GM19324 (cell line): ENCODE measurements at regions not wholly inside any gene's neighbourhood (a gene's known extent, or its start where the extent isn't known, plus 50 kb on each side); places are given as distances from the start of the nearest gene placed in this dataset.
"Not testable (repeated sequence)": the region's sequence is repeated elsewhere in the genome, so short reads cannot be mapped to it uniquely, and the experiment has no call there.

Experiments
- ATAC-seq: cut with Tn5 transposase; IDR thresholded peaks from one replicate; pipeline ENCODE4 v1.9.1; 2021; ENCODE audit warnings: mild to moderate bottlenecking, moderate library complexity; ENCODE audit not compliant: unreplicated experiment, low FRiP score

DNA sequence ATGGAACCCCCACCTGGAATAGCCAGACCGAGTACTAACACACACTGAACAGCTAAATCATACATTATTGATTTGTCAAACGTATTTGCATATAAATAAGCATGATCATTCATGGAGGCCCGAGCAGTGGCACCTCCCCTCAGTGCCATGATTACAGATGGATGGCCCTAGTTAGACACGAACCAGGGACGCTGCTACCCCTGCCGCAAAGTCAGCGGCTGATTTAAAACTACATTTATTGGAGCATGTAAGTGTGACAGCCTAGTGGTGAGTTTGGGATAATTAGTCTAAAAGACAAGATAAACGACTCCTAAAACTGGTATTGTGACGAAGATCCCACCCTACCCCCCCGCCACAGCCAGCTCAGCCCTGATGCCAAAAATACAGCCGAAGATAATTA is 159.1 kb upstream of the MAFB start:
- ATAC-seq: no peak

DNA sequence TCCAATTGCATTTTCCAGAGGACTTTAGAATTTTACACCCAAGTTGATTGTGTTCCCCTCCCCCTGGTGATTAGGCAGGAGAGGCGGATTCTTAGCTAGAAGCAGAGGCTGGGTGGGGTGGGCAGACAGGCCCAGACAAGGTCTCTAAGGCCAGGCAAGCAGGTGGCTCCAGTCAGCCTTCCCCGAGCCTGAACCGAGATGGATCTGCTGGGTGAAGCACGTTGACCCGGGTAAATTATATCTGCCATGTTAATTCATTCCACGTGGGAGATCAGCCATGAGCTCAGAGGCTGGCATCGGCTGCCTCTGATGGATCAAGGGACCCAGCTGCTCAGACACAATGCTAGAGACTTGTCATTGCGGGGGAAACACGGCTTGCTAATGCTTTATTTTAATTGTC is 159.5 kb upstream of the MAFB start:
- no peak for ATAC-seq

DNA sequence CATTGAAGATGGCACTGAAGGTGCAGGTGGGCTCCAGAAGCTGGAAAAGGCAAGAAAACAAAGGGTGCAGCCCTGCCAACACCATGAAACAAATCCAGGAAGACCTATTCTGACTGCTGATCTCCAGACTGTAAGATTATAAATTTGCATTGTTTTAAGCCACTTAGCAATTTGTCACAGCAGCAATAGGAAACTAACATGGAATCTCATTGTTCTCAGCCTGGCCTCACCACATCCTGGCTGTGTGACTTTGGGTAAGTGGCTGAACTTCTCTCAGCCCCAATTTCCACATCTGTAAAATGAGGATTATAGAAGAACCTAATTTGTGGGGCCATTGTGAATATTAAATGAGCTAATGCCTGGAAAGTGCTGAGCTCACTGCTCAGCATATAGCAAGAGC is 160.4 kb upstream of the MAFB start:
- no peak for ATAC-seq

DNA sequence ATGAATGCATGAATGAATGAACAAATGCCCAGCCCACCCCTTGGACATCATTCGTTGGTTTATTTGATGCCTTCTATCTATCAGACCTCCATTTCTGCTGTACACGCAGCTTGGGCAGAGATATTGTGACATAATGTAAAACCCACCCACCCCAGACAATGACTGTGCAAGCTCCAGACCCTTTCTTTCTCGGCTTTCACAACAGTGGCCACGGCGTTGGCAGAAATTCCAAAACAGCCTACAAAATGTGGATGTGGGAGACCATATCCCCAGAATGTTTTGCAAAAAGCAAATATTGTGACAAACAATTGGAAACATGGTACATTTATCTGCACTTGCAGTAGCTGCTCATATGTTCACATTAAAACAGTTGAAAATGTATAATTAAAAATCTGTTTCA is 162.0 kb upstream of the MAFB start:
- no peak for ATAC-seq

DNA sequence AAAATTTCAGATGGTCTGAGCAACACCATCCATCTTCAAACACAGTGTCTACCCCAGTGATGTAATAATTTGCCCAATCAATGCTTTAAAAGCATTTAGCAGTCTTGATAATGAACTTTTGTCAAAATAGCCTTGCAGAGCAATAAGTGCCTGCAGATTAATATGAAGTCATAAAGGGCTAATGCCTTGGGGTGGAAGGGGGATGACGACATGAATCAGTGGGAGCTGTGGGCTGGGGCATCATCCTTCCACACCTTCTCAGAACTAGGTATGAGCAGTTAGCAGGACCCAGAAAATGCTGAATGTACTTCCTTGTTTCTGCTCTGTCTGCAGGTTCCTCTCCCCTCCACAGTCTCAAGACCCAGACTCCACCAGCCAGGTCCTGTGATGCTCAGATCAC is 166.2 kb upstream of the MAFB start:
- no peak for ATAC-seq

DNA sequence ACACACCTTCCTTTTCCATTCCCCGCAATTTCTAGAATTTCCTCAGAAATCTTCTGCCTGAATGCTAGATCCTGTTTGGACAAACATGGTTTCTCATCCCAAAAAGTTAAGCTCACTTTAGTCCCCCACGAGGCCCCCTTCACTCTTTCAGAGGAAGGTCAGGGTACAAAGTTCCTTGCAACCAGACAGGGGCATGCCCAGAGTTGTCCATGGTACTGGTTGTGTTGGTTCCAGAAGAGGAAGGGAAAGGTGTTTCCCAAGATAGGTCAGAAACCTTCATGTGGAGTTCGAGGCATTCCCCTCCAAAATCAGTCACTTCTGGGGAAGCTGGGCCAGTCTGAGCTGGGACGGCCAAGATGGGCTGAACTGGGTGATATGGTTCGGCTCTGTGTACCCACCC is 167.6 kb upstream of the MAFB start:
- ATAC-seq: no peak

DNA sequence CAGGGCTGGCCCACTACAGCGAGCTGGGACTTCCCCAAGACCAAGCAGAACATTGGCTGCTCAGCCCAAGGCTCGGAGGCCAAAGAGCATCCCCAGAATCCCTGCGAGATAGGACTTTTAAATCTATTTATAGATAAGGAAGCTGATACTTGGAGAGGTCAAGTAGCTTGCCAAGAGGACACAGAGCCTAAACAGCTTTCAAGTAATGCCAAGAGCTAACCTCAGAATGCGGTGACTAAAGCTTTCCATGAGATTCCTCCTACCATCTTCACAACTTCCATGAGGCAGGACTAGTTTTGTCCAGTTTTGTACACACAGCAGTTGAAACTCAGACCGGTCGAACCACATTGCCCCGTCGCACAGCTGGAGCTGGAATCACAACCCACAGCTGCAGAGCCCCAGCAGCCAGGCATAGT is 168.1 kb upstream of the TOP1 start:
- ATAC-seq: no peak

DNA sequence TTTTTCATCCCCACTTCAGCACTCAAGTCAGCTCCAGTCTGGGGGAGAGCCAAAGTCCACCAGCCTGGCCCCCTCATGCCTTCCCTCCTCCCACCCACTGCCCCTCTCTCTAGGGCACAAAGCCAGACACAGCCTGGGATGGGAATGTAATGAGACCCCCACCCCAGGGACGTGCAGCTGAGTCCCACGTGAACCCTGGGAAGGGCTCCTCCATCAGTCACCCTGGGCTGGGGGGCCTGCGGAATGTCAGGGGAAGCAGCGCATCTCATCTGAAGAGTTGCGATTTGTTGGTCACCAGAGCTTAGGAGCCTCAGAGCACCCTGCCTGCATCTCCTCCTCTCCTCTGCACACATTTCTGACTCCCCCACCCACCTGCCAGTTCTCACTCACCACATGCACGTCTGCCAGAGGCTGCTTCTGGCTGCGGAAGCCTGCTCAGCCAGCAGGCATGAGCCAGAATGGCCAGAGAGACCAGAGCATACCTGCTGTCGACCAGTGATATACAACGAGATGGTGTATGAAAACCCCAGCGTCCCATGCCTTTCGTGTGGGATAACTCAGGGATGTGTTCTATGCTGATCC is 167.1 kb upstream of the TOP1 start:
- ATAC-seq: no peak

DNA sequence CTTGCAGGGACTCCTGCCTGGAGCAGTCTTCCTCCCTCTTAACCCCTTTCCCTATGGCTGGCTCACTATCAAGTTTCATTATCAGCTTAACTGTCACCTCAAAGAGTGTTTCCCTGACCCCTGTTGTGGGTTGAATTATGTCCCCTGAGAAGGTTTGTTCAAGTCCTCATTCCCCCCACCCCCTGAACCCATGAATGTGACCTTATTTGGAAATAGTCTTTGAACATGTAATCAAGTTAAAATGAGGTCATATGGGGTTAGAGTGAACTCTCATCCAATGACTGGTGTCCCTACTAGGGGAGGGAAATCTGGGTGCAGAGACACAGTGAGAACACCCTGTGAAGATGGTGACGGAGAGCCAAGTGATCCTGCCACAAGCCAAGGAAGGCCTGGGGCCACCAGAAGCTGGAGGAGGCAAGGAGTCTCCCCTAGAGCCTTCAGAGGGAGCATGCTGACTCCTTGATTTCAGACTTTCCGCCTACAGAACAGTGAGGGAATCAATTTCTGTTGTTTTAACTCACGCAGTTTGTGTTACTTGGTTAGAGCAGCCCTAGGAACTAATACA is 165.2 kb upstream of the TOP1 start:
- no peak for ATAC-seq

DNA sequence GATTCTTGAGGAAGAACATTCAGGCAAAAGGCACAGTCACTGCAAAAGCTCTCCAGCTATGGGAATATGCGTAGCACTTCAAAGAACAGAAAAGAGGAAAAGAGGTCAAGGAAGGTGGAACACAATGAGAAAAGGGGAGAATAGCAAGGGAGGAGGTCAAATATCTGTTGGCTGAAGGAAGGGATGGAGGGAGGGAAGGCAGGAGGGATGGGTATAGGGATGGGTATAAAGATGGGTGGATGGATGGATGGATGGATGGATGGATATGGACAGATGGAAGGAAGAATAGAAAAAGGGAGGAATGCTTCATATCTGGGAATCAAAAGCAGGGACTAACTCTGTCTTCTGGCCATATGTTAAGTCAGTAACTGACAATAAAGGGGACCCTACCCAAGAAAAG is 164.2 kb upstream of the TOP1 start:
- ATAC-seq: no peak

DNA sequence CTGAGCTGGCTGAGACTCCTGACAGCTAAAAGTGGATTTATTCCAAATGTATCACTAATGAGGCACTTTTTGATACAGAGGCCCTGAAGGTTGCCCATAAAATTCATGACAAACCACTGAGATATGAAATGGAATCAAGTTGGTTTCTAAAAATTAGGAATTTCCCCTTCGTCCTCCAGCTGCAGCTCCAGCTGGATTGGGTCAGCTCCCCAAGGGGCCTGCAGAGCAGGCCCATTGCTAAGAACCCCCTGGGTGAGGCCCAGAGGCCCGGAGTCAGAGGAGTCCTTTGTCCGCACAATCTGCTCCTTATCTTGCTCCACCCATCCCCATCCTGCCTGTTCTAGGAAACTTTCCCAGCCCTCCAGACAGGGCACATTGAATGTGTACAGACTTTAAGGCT is 163.5 kb upstream of the TOP1 start:
- no peak for ATAC-seq

DNA sequence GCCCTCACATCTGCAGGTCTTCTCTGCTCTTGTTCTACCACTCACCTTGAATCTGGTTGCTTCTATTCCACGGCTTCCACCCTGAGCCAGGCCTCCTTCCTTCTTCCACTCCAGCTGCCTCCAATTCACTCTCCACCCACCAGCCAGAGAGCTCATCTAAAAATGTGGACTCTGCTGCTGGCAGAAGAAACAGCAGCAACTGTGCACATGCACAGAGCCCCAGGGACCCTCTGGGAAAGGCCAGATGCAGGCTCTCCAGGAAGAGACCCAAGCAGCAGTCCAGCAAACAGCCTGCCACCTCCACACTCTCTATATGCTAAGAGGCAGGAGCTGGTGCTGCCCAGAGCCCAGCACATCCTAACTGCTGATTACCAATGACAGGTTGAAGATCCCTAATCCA is 162.6 kb upstream of the TOP1 start:
- ATAC-seq: no peak

DNA sequence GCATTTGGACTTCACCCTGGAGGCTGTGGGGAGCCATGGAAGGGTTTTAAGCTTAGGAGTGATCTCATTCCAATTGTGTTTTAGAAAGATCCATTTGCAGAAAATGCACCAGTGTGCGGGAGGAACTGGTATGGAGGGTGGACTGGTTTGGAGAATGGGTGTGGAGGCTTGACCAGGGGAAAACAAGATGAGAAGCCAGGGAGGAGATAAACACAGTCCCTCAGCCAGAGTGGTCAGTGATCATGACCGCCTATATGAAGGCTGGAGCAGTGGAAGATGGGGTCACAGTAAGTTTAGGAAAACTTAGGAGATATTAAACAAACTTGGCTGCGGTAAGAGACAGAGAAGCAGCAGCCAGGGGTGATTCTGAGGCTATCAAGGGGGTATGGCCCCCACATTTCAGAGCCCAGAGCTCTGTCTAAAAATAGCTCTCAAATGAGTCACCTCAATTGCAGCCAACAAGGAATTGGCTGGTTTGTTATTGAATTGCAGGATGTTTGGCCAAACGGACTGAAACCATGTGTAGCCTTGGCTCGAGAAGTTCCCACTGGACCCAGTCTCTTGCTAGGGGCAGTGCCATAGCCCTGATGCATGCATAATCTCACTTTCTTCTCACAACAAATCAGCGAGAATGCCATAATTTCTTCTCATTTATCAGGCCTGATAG is 159.9 kb upstream of the TOP1 start:
- no peak for ATAC-seq

DNA sequence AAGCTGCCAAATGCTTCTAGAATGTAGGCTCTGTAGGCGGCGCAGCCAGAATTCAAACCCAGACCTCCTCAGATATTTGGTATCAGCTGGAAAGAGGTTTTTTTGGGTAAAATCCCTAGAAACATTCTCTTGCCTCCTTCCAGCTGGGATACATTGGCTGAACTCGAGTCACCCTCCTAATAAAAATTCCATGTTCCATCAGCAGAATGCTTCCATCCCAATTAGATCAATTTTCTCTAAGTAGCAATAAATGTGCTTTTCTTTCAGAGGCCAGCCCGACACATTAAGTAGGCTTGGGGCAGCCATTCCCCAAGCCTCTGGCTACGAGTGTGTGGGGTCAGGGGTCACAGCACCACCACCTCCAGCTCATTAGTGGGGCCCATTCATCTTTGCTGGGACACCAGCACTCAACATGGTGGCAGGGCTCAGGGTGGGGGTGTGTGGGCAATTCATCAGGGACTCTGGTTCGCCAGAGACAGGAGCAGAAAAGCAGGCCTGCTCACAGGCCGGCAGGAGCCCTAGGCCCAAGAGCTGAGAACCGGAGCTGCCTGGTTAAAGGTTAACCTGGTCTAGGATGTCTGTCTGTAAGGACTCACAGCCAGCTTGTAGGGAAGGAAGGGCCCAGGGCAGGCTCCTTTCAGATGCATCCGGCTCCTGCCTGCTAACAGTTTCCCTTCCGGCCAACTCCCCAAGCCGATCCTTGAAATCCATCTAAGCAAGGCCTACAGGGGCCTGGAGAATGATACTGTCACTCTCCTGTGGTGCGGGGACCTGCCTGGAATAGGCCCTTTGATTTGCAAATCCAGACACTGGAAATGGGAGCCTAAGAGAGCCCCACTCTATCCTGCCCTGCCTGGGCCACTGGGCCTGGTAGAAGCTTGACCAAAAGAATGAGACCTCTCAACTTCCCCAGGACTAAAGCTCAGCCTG is 159.1 kb upstream of the TOP1 start:
- no peak for ATAC-seq

DNA sequence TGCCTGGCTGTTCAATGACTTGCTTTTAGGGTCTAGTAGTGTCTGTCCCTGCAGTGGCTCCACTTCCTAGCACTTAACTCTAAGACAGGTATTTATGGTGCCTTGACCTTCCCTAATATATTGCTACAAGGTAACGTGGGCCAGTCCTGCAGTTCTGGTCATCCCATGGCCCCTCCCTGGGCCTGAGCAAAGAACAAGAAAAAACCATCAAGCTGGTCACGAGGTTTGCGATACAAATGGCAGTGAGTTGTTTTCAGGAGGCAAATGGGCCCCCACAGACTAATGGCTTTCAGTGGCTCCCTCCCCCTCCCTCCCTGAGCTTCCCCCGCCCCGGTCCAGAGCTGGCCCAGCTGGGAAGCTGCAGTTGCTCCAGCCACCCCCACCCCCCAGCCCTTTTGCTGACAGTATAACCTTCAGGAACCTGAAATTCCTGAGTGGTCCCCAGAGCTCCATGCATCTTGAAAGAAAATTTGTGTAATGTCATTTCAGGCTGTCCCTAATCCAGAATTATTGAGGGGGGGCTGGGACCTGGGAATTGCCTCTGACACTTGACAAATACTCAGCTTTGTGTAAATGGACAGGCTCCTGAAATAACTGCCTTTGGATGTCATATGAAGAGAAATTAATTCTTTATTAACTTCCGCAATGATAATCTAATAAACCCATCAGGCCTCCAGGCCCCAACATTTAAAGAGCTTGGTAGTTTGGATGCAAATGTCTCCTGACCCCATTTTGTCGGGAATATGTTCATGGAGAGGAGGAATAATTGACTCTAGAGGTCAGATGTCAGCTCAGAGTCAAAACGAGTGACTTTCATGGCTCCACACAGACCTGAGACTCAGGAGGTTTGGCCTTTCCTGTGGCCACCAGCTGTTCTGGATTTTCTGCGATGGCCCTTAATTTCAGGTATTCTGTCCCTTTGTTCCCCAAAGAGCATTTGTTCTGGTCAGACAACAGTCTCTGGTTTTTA is 153.2 kb upstream of the TOP1 start:
- no peak for ATAC-seq

DNA sequence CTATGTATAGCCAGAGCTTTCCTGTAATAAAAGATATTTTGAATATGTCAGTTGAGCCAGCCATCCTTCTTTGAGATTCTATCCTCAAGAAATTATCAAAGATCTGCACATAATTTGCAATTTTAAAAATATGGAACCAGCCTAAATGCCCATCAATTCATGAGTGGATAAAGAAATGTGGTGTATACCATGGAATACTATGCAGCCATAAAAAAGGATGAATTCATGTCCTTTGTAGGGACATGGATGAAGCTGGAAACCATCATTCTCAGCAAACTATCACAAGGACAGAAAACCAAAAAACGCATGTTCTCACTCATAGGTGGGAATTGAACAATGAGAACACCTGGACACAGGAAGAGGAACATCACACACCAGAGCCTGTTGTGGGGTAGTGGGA is 150.5 kb upstream of the TOP1 start:
- not testable (repeated sequence) for ATAC-seq

DNA sequence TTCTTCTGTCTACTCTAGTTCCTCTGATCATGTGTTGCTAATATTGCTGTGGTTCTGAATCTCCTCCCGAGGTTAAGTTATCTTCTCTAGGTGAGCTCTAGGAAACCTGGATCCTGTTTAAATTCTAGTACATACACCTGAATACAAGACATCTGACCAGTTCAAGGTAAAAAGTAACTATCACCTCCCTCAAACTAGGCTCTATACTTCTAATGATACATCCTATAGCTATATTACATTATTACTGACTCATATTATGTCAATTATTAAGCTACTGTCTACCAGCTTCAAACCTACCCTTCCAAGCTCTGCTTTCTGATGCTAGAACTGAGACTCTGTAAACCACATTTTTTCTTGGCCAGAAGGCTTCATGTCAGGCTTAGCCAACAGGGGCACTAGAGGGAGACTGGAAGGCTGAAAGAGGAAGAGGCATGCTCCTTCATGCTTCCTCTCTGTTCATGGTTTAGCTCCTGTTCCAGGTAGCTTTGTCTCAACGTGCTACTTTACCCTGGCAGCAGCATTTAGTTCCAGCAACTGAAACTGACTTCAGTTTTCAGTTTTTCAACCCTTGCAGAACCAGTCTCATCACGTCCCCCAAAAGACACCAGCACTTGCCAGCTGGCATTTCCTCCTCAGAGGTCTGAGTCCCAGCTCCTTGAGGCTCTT is 148.4 kb upstream of the TOP1 start:
- no peak for ATAC-seq

DNA sequence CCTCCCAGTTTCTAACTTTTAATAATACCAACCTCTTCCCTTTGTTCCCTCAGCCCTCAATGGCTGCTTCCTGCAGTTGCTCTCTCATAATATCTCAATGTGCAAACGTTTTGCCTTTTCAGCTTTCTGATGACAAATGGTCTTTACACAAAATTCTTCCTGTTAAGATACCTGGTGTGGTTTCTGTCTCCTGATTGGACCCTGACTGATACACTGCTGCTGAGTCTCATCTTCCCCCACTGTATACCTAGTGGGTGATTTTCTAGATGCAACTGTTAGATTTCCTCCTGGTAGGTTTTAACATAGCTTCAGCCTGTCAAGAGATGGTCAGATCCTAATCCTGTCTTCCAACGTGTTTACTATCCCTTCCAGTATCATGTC is 147.9 kb upstream of the TOP1 start:
- no peak for ATAC-seq

DNA sequence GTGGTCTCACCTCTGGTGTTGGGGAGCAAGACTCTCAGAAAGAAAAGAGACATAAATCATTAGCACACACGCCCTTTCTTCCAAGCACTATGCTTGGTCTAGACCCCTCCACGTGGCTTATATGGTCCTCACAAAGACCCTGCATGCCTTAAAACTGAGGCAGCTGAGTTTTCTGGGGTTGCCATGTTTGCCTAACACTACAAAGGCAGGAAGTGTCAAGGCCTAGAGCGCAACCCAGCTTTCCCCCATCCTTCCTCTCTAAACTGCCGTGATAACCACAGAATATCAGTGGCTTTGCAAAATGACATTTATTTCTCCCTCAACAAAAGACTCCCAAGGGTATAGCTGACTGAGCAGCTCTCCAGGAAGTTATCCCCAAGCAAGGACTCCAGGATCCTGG is 146.5 kb upstream of the TOP1 start:
- ATAC-seq: no peak

DNA sequence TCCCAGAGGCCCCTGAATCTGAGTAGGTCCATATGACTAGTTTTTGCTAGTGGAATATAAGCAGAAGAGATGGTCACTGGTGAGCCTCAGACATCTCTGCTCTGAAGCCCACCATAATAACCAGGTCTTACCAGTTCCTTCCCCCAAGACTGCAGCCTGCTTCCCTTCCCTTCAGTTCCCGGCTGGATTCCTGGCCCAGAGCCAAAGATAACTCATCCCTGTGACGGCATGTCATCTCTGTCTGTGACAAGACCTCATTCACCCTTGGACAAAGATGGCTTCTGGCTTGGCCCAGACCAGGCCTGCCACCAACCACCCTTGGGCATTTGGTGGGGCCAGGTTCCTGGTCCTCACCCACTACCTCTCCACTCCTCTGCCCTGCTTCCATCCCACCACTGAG is 145.5 kb upstream of the TOP1 start:
- ATAC-seq: no peak
